ENCODE measurements at regions not wholly inside any gene's neighbourhood (a gene's known extent, or its start where the extent isn't known, plus 50 kb on each side); places are given as distances from the start of the nearest gene placed in this dataset.
A peak's percentile ranks its signal among the peaks of the same experiment; 100 is the strongest.

DNA sequence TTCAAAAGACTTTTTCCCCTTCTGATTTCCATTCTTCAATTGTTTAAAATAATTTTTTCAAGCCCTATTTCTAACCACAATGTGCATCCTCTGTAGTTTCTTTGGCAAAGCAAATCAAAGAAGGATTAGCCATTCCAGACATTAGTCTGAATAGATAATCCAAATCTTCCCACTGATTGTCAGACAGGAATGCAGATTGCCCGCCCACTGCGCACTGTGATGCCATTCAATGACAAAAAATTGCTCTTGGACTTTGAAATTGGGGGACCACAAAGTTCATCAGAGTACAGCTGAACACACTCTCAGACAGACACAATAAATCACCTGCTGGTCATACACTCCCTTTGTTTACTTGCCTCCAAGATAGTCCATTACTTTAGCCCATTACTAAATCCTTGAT lies 216.5 kb upstream of the DKK2 start:
- DNase-seq = no peak

- DNase-seq = no peak
These were observed 212.5 kb upstream of the DKK2 start for GRCh38 chr4:107248571-107248970.

- peak; percentile 43 to 70 (median 44) for DNase-seq
These were observed 211.6 kb upstream of the DKK2 start for GRCh38 chr4:107247738-107248137.

DNA sequence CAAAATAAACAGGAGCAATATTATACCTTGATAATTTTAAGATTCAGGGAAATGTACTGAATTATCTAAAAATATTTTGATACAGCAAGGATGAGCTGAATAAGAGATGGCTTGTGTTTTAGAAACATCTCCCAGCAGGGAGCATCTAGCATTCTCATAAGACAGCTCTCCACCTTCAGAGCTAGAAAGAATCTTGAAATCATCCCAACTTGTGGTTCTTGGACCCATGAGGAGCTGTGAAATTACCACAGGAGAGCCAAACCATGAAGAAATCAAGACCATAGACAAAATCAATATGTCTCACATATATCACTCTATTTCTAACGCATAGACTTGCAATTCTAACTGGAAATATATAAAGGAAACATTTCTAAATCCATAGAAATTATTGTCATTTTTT lies 210.6 kb upstream of the DKK2 start:
- DNase-seq = no peak

- peak; percentile 23 to 47 (median 43) for DNase-seq
These were observed 207.1 kb upstream of the DKK2 start for GRCh38 chr4:107243141-107243781.

- no peak for DNase-seq
These were observed 184.9 kb upstream of the DKK2 start for GRCh38 chr4:107220976-107221375.

DNA sequence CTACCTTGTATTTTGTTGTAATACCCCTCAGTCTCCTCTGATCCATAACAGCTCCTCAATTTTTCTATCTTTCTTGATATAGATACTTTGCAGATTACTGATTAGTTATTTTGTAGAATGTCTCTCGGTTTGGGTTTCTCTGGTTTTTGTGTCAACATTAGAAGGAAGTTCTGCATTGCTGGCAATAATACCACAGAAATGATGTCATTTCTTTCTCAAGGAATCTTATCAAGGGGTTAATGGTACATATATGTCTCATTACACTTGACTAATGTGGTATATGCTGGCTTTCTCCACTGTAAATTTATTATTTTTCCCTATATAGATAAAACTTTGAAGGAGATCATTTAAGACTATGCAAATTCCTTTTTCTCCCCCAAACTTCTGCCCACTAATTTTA lies 183.6 kb upstream of the DKK2 start:
- no peak for DNase-seq

DNA sequence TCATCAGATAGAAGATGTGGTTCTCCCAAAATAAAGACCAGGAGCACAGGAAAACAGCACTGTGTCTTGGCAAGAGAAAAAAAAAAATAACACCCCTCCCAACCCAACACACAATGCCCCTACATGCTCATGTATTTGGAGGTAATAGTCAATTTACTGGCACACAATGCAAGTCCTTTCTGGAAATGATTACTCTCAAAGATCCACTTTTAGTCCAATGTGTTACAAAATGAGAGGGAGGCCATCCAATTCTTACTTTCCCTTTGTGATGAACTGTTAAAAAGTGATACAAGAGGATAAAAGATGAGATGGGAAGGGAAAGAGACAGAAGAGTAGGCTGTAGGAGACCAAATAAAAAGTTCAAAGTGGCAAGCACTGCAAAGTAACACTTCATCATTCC lies 180.3 kb upstream of the DKK2 start:
- DNase-seq = no peak

DNA sequence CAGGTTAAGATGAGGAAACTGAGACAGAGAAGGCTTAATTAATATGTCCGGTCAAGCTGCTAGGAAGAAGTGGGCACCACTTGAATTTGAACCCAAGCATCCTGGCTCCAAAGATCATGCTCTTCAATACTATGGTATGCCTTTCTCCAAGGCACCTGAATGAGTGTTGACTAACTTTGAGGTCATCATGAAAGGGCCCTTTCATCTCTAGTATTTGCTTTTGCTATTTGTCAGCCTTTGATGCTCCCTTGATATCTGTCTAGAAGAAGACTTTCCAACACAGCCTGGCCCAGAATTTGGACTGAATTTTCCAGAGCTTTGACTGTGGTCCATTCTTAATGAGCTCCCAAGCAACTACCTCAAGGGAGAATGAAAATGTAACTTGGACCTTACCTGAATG lies 179.1 kb upstream of the DKK2 start:
- no peak for DNase-seq

- no peak for DNase-seq
These were observed 177.8 kb upstream of the DKK2 start for GRCh38 chr4:107213880-107214279.

DNA sequence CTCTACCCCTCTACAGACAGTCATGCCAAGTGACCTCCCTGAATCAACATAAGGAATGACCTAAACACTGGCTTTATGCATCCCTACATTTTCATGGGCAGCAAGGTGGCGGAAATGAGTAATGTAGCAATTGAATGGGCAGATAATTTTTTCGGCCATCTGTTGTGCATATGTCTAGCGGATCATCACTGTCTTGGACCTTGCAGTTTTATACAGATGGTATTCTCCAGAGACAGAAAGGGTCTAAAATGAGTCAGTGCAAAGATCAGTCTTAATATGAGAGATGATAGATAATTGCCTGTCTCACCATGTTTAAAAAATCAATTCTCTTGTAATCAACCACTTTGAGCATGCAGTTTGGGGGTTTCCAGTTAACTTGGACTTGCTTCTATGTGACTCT lies 177.3 kb upstream of the DKK2 start:
- DNase-seq = no peak

GRCh38 chr4:107212565-107212964 lies 176.5 kb upstream of the DKK2 start:
- DNase-seq = no peak

GRCh38 chr4:107210450-107211239 lies 174.5 kb upstream of the DKK2 start:
- DNase-seq = peak in 2 of 3 donors; percentile 30 to 71

DNA sequence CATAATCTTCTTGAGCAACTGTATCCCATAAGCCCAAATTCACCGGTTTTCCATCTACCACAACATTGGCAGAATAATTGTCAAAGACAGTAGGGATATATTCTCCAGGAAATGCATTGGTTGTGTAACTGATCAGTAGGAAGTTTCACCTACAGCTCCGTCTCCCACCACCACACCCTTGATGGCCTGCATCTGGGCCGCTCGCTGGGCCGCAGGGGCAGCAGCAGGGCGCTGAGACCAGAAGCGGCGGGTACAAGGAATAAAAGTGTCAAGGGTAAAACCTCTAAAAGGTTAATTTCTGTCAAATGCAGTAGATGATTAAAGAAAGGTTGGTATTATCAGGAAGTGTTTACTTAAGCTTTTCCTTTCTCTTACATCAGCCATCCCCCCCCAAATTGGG lies 167.6 kb upstream of the DKK2 start:
- no peak for DNase-seq

DNA sequence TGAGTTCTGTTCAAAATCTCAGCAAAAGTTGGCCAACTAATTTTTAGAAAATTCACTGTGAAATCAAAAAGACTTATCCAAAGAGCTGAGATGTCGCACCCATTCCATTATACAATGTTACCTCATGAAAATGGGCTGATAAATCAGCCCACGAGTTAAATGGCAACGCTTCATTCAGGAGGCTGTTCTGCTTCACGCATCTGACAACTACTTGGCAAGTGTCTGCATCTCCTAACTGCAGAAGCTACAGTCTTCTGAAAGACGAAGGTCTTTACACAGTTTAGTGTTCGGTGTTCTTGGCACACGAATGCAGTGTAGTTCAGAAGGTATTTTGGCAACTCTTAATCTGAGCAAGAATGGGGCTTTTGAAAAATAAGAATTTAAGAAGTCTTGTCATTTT lies 166.6 kb upstream of the DKK2 start:
- no peak for DNase-seq

DNA sequence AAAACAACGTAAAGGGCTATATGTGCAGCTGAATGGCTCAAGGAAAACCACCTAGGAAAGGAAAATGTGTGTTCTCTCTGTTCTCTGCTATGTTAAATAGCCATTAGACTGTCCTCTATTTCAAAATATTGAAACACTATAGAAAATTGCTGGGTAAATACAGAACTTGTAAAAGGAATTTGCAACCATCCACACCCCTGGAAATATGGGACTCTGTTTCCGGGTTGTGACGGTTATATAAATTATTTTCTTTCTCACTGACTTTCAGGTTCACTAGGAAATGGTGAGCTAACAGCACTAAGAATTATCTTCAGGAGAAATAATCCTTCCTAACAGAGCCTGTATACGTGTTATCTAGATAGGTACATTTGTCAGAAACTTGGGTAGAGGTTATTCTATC lies 161.0 kb upstream of the DKK2 start:
- DNase-seq = no peak

GRCh38 chr4:107196312-107196711 lies 160.2 kb upstream of the DKK2 start:
- DNase-seq = peak in 1 of 3 donors; percentile 42

DNA sequence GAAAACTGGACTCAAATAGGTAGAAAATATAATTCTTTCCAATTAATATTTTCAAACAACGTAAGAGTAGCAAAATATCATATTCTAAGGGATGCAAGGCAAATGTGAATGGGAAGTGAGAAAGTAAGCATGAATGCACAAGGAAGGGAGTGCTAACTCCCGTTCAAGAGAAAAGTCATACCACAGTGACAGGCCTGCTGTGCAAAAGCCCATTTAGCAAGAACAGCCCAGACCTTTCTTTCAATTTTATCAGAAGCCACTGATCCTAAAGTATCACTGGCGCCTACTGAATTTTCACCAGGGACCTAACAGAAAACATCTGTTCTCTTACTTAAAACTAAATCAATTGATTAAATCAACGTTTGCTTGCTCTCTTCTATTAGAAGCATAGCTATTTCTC lies 157.9 kb upstream of the DKK2 start:
- no peak for DNase-seq

GRCh38 chr4:107192601-107193000 lies 156.5 kb upstream of the DKK2 start:
- peak; percentile 30 to 62 (median 42) for DNase-seq

- no peak for DNase-seq
These were observed 151.0 kb upstream of the DKK2 start for GRCh38 chr4:107187091-107187490.

- peak; percentile 55 to 77 (median 64) for DNase-seq
These were observed 147.2 kb upstream of the DKK2 start for GRCh38 chr4:107183155-107183774.

GRCh38 chr4:107182347-107182746 lies 146.2 kb upstream of the DKK2 start:
- DNase-seq = no peak

GRCh38 chr4:107166873-107167450 lies 130.8 kb upstream of the DKK2 start:
- DNase-seq = no peak

All from muscle of back (tissue), 3 donors.